Astrocyte of the cerebellum (primary cell): ENCODE measurements at regions not wholly inside any gene's neighbourhood (a gene's known extent, or its start where the extent isn't known, plus 50 kb on each side); places are given as distances from the start of the nearest gene placed in this dataset.
A peak's percentile ranks its signal among the peaks of the same experiment; 100 is the strongest.

Source experiments
- DNase-seq: peaks from one replicate; pipeline ENCODE4 v3.0.0-alpha.2; 2011; ENCODE audit warnings: low read depth
- H3K4me3 ChIP-seq: 2 replicates; pipeline ENCODE4 v1.5.1; 2011; ENCODE audit warnings: mild to moderate bottlenecking, low read depth, low read length, moderate library complexity
- CTCF ChIP-seq: IDR thresholded peaks from 2 replicates; pipeline ENCODE4 v1.5.1; 2012; ENCODE audit warnings: low read length, low read depth, moderate library complexity, mild to moderate bottlenecking; ENCODE audit errors: missing control alignments
- in situ Hi-C: cut with HindIII; loops from 2 replicates; pipeline ENCODE4 v1.10.0; 2017; ENCODE audit warnings: low sequenced_read_pairs

- no peak overlapping the region for H3K4me3 ChIP-seq
These were observed 111.0 kb upstream of the KLF14 start for GRCh38 chr7:130844811-130845580.

DNA sequence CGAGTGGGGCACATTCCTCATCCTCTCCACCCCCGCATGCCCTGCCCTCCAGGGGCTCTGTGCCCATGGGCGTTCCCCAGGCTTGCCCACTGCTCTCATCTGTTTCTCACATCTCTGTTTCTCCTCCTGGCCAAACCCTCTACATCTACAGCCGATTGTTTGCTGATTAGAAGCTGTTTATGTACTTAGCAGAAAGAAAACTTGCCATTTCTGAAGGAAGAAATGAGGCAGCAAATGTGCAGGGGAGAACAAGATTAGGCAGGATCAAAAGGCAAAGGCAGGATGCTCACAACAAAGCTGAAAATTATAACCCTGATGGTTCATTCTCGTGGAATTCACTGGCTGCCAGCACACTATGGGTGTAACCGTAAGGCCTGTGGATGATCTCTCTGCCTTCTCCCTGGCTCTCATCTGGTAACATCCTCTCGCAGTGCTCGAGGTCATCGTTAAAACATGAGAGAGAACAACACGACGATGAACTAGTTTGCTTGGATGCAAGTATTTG lies 111.6 kb upstream of the KLF14 start:
- no peak for TF ChIP-seq CTCF
- no peak overlapping the region for H3K4me3 ChIP-seq
- DNase-seq, result peak; percentile 9
- in situ Hi-C loops, result no loop called here

More at GRCh38 chr7:130844811-130845580, 111.0 kb upstream of the KLF14 start:
- in situ Hi-C loops, result no loop called here
- DNase-seq, result no peak
- no peak for TF ChIP-seq CTCF

DNA sequence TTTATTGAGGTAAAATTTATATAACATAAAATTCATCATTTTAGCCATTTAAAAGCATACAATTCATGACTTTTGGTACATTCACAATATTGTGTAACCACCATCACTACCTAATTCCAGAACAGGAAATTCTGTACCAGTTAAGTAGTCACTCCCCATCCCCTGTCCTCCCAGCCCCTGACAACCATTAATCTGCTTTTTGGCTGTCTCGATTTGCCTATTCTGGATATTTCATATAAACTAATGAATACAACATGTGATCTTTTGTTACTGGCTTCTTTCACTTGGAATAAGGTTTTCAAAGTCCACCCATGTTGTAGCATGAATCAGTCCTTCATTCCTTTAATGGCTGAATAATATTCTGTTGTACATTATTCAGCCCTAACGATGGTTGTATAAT lies 115.6 kb upstream of the KLF14 start:
- no peak for TF ChIP-seq CTCF
- DNase-seq, result no peak
- in situ Hi-C loops, result no loop called here
- no peak overlapping the region for H3K4me3 ChIP-seq

DNA sequence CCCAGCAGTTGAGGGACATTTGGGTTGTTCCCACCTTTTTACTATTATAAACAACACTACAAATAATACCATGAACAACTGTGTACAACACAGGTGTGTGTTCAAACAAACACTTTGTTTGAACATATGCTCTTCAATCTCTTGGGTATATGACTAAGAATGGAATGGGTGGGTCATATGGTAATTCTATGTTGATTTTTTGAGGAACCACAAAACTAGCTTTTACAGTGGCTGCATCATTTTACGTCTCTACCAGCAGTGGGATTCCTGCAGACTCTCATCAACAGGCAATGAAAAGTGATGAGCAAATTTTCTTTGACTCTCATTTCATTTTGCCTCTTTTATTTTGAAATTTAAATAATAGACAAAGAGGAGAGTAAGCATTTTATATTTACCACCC lies 116.9 kb upstream of the KLF14 start:
- TF ChIP-seq CTCF, result no peak
- DNase-seq, result no peak
- in situ Hi-C loops, result no loop called here
- H3K4me3 ChIP-seq, result no peak overlapping the region

DNA sequence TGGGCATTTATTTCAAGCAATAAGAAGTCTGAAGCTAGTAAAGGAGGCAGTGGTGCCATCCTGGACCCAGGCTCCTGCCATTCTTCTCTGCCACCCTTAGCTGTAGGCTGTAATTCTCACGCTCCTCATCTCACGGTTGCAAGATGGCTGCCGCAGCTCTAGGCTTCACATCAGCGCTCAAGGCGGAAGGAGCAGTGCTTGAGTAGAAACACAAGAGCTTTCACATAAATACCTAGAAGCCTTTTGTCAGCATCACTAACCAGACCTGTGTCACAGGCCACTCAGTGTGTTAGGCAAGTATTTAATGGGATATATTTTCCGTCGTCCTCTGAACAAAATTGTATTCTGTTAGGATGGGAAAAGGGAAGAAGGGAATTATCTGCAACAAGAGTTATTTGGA lies 118.9 kb upstream of the KLF14 start:
- DNase-seq, result no peak
- no peak for TF ChIP-seq CTCF
- H3K4me3 ChIP-seq, result no peak overlapping the region
- in situ Hi-C loops, result no loop called here

DNA sequence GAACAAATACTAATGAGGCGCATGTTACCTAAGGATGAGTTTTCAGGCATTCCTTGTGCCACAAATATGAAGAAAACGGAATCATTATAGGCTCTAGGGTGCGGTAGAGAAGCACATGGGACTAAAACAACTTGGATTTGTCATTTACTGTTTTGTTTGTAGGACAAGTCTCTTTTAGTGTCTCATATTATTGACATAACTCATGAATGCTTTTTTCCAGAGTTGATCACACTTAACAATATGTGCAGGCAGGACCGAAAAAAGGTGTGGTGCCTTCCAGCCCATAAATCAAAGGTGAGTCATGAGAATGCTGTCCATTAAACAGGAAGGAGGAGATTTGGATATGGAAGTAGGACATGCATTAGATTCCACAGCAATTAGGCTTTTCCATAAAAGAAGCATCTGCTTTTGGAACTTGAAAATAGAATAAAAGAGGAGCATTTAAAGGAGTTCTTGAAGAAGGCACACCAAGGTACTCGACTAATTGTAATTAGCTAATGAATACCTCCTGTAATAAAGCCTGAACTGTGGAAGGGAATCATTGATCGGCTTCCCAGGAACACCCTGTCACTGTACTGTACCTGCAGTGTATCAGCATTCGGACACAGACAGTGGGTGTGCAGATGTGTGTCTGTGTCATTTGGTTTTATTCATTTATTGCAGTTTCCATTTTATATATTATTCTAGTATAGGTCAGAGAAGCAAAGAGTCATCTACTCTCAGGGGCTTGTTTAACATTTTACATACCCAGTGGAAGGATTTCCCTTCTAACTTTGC lies 119.7 kb upstream of the KLF14 start:
- DNase-seq, result no peak
- in situ Hi-C loops, result no loop called here
- no peak for TF ChIP-seq CTCF
- no peak overlapping the region for H3K4me3 ChIP-seq
